Nephron progenitor cell (in vitro differentiated cells): ENCODE measurements at regions not wholly inside any gene's neighbourhood (a gene's known extent, or its start where the extent isn't known, plus 50 kb on each side); places are given as distances from the start of the nearest gene placed in this dataset.
"Not testable (repeated sequence)": the region's sequence is repeated elsewhere in the genome, so short reads cannot be mapped to it uniquely, and the experiment has no call there.

Experiments
- DNase-seq: peaks from one replicate; pipeline ENCODE4 v3.0.0; 2021
- H3K27ac Mint-ChIP-seq: 2 replicates; pipeline ENCODE4 v1.8.0; 2021; ENCODE audit warnings: mild to moderate bottlenecking, moderate library complexity, mixed read lengths
- H3K27me3 Mint-ChIP-seq: 2 replicates; pipeline ENCODE4 v1.8.0; 2021; ENCODE audit warnings: mild to moderate bottlenecking, low read depth, mixed read lengths; ENCODE audit not compliant: poor library complexity
- H3K36me3 Mint-ChIP-seq: 2 replicates; pipeline ENCODE4 v1.8.0; 2021; ENCODE audit warnings: low read depth, mixed read lengths
- H3K4me1 Mint-ChIP-seq: 2 replicates; pipeline ENCODE4 v1.8.0; 2021; ENCODE audit warnings: mixed read lengths
- H3K4me3 Mint-ChIP-seq: 2 replicates; pipeline ENCODE4 v1.8.0; 2021; ENCODE audit warnings: mild to moderate bottlenecking, moderate library complexity, mixed read lengths
- H3K9me3 Mint-ChIP-seq: 2 replicates; pipeline ENCODE4 v1.8.0; 2021; ENCODE audit warnings: mild to moderate bottlenecking, moderate library complexity, mixed read lengths
- TF ChIP-seq, protein P1 (sequence below): fragments of 200-600 bp; sonication (generic); IDR thresholded peaks from 2 replicates; pipeline ENCODE4 v1.5.0; 2021; ENCODE audit warnings: antibody characterized with exemption

DNA sequence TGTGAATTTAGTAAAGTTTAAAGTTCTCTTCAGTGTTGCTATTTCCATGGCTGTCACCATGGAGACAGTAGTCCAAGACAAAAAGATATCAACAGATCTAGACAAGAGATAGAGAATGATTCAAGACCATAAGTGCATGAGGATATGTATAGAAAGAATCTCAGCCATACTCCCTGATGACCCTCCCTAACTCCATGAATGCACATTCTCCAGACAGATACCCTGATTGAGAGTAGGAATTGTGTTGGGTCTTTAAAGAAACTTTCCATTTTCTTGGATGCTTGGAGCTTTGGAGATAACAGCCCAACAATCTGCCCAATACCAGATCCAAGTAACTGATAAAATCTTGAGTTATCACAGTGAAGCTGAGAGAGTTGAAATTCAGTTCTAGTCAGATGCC, 1601.2 kb upstream of the CELF4 start:
- Mint-ChIP-seq H3K4me3 (no peak overlapping the region), H3K9me3 (no peaks in the 10 kb centered on the region), H3K4me1 (no peaks in the 10 kb centered on the region), H3K36me3 (no peaks in the 10 kb centered on the region), H3K27me3 (no peaks in the 10 kb centered on the region), H3K27ac (peak overlapping the region; percentile 17)
- TF ChIP-seq, protein P1, sequence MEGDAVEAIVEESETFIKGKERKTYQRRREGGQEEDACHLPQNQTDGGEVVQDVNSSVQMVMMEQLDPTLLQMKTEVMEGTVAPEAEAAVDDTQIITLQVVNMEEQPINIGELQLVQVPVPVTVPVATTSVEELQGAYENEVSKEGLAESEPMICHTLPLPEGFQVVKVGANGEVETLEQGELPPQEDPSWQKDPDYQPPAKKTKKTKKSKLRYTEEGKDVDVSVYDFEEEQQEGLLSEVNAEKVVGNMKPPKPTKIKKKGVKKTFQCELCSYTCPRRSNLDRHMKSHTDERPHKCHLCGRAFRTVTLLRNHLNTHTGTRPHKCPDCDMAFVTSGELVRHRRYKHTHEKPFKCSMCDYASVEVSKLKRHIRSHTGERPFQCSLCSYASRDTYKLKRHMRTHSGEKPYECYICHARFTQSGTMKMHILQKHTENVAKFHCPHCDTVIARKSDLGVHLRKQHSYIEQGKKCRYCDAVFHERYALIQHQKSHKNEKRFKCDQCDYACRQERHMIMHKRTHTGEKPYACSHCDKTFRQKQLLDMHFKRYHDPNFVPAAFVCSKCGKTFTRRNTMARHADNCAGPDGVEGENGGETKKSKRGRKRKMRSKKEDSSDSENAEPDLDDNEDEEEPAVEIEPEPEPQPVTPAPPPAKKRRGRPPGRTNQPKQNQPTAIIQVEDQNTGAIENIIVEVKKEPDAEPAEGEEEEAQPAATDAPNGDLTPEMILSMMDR: no peak
- no peak for DNase-seq

DNA sequence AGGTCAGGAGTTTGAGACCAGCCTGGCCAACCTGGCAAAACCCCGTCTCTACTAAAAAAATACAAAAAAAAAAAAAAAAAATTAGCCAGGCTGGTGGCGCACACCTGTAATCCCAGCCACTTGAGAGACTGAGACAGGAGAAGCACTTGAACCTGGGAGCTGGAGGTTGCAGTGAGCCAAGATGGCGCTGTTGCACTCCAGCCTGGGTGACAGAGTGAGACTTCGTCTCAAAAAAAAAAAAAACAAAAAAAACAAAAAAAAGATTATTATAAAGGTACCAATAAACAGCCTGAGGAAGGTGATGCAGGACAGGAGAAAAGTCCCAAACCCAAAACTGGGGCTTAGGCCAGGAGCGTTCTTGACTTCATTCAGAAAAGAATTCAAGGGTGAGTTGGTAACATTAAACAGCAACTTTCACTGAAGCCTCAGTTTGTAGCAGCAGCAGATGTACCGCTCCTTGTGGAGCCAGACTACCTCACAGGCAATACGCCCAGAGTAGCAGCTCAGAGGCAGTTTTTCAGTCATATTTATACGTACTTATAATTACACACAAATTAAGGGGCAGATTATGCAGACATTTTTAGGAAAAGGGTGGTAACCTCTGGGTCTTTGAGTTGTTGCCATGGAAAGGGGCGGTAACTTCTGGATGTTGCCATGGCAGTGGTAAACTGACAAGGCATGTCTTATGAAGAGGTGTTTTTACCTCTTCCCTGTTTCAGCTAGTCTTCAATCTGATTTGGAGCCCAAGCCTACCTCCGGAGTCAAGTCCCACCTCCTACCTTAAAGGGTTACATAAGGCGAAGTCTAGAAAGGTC, 1596.6 kb upstream of the CELF4 start:
- no peak overlapping the region for H3K27ac Mint-ChIP-seq
- H3K36me3 Mint-ChIP-seq: no peaks in the 10 kb centered on the region
- DNase-seq: no peak
- TF ChIP-seq, protein P1: no peak
- H3K4me3 Mint-ChIP-seq: no peak overlapping the region
- H3K27me3 Mint-ChIP-seq: no peaks in the 10 kb centered on the region
- no peaks in the 10 kb centered on the region for H3K4me1 Mint-ChIP-seq
- peaks cover 9% of the 10 kb centered on the region for H3K9me3 Mint-ChIP-seq

DNA sequence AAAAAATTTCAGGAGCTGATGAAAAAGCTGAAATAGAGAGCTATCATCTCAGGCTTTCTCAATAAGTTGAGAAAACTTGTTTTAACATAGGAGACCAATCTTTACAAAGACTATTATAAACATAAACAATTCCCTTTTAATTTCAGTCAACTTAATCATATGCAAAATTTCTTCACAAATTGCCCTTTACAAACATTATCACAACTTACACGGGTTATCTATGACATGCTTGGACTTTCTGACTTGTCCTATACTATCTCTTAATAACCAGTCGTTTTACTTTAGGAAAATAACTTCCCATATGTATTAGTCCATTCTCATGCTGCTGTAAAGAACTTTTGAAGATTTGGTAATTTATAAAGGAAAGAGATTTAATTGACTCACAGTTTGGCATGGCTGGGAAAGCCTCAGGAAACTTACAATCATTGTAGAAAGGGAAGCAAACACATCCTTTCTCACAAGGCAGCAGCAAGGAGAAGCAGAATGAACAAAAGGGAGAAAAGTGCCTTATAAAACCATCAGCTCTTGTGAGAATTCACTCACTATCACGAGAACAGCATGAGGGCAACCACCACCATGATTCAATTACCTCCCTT, 1583.7 kb upstream of the CELF4 start:
- Mint-ChIP-seq H3K27me3 (no peaks in the 10 kb centered on the region), H3K9me3 (peaks cover 65% of the 10 kb centered on the region), H3K27ac (no peak overlapping the region), H3K4me1 (no peaks in the 10 kb centered on the region), H3K4me3 (no peak overlapping the region), H3K36me3 (peaks cover 51% of the 10 kb centered on the region)
- TF ChIP-seq, protein P1: no peak
- DNase-seq: no peak

DNA sequence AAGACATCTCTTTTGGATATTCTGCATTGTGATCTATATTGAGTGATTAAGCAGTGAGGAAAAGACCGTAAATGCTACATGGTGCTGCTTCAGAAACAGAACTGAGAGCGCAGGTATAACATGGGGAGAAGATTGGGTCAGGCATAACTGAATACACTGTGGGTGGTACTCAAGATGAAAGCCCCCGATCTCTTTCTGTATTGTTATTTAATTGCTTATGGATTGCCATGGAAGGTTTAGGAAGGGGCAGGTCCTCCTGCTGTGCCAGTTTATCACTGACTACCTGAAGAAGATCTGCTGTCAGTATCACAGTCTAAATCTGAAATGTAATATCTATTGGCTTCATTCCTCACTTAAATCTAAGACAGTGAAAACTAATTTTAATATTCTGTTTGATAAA, 1568.7 kb upstream of the CELF4 start:
- TF ChIP-seq, protein P1: no peak
- no peak overlapping the region for H3K4me3 Mint-ChIP-seq
- DNase-seq: no peak
- H3K27ac Mint-ChIP-seq: no peak overlapping the region
- H3K36me3 Mint-ChIP-seq: no peaks in the 10 kb centered on the region
- no peaks in the 10 kb centered on the region for H3K4me1 Mint-ChIP-seq
- H3K27me3 Mint-ChIP-seq: peaks cover 2% of the 10 kb centered on the region
- H3K9me3 Mint-ChIP-seq: peaks cover 3% of the 10 kb centered on the region

DNA sequence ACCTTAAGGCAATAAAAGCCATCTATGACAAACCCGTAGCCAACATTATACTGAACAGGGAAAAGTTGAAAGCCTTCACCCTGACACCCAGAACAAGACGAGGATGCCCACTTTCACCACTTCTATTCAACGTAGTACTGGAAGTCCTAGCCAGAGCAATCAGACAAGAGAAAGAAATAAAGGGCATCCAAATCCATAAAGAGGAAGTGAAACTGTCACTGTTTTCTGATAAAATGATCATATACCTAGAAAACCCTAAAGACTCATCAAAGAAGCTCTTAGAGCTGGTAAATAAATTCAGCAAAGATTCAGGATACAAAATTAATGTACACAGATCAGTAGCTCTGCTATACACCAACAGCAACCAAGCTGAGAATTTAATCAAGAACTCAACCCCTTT, 1561.9 kb upstream of the CELF4 start:
- H3K4me3 Mint-ChIP-seq, H3K27me3 Mint-ChIP-seq, H3K27ac Mint-ChIP-seq, H3K4me1 Mint-ChIP-seq, H3K36me3 Mint-ChIP-seq, DNase-seq: not testable (repeated sequence)
- peaks cover 18% of the 10 kb centered on the region for H3K9me3 Mint-ChIP-seq

DNA sequence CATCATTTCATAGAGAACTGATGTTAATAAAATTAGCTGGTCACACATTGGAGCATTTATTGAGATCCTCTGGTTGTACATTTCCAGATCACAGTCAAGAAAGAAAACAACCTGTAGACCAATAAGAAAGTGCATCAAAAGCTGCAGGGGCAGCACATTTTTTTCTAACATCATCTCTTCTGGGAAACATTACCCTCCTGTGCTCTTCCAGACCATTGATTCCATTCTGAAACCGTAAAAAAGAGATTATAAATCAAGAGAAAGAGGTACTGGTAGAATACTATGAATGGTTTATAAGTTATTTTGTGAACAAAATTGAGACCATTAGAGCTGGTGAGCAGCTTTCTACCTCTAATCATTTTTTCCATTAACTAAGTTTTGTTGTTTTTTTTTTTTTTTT, 1548.2 kb upstream of the CELF4 start:
- TF ChIP-seq, protein P1: no peak
- no peak for DNase-seq
- no peaks in the 10 kb centered on the region for H3K9me3 Mint-ChIP-seq
- H3K36me3 Mint-ChIP-seq: no peaks in the 10 kb centered on the region
- no peak overlapping the region for H3K4me3 Mint-ChIP-seq
- H3K4me1 Mint-ChIP-seq: peaks cover 9% of the 10 kb centered on the region
- no peak overlapping the region for H3K27ac Mint-ChIP-seq
- H3K27me3 Mint-ChIP-seq: peaks cover 2% of the 10 kb centered on the region
